ENCODE measurements at regions not wholly inside any gene's neighbourhood (a gene's known extent, or its start where the extent isn't known, plus 50 kb on each side); places are given as distances from the start of the nearest gene placed in this dataset.

GRCh38 chr11:70719516-70719915 is 321.2 kb downstream of the CTTN start:
- DNase-seq (ENCODE audit: low spot score) (no peak), ATAC-seq (ENCODE audit: low read depth) (no peak)
- no peak overlapping the region for H3K27ac ChIP-seq (ENCODE audit: poor library complexity, severe bottlenecking)
- no peaks in the 10 kb centered on the region for H3K4me1 ChIP-seq (ENCODE audit: insufficient read depth, poor library complexity, severe bottlenecking)
- no peak for TF ChIP-seq CTCF (IDR thresholded peaks at IDR 0.05; ENCODE audit: poor library complexity, severe bottlenecking)
- H3K9me3 ChIP-seq (ENCODE audit: severe bottlenecking): no peaks in the 10 kb centered on the region
- no peaks in the 10 kb centered on the region for H3K27me3 ChIP-seq (ENCODE audit: insufficient read depth, poor library complexity, severe bottlenecking)
- H3K36me3 ChIP-seq (ENCODE audit: low read depth): no peaks in the 10 kb centered on the region
- H3K4me3 ChIP-seq (ENCODE audit: severe bottlenecking): no peak overlapping the region

DNA sequence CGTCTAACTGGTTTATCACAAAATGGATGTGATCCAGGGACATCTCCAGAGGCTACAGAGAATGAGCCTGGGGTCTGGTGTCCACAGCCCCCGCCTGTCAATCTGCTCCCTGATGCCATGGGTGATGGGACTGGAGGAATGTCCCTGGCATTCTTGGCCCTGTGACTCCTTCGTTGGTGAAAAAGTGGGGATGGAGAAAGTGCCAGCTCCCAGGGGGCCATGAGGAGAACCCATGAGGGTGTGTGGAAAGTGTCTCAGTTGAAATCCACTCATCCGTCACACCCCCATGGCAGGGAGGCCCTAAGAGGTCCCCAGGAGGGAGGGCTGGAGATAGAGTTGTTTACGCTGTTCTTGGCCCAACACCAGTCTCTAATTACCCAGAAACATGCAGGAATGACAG is 322.0 kb downstream of the CTTN start:
- no peaks in the 10 kb centered on the region for H3K9me3 ChIP-seq (ENCODE audit: severe bottlenecking)
- no peaks in the 10 kb centered on the region for H3K36me3 ChIP-seq (ENCODE audit: low read depth)
- H3K4me3 ChIP-seq (ENCODE audit: severe bottlenecking): no peak overlapping the region
- TF ChIP-seq CTCF (IDR thresholded peaks at IDR 0.05; ENCODE audit: poor library complexity, severe bottlenecking): no peak
- no peak for ATAC-seq (ENCODE audit: low read depth)
- no peak for DNase-seq (ENCODE audit: low spot score)
- H3K27ac ChIP-seq (ENCODE audit: poor library complexity, severe bottlenecking): no peak overlapping the region
- no peaks in the 10 kb centered on the region for H3K27me3 ChIP-seq (ENCODE audit: insufficient read depth, poor library complexity, severe bottlenecking)
- H3K4me1 ChIP-seq (ENCODE audit: insufficient read depth, poor library complexity, severe bottlenecking): no peaks in the 10 kb centered on the region

DNA sequence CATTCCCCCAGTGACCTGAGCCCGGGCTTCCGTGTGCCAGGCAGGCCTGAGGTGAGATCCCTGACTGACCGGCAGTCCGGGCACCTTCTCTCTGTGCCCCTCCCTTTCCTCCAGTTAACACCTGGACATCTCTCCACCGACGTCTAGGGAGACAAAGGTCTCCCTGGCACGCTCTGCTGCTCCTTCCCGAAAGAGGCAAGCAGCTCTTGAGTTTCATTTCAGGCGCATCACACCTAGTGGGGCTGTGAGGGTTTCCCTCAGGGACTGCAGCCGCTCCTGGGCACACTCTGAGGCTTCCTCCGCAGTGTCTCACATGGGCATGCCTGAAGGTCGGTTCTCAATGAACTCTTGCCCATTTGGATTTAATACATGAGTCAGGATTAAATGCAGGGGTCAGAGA is 322.7 kb downstream of the CTTN start:
- Histone ChIP-seq H3K4me3 (ENCODE audit: severe bottlenecking) (no peak overlapping the region), H3K9me3 (ENCODE audit: severe bottlenecking) (no peaks in the 10 kb centered on the region), H3K4me1 (ENCODE audit: insufficient read depth, poor library complexity, severe bottlenecking) (no peaks in the 10 kb centered on the region), H3K27ac (ENCODE audit: poor library complexity, severe bottlenecking) (no peak overlapping the region), H3K27me3 (ENCODE audit: insufficient read depth, poor library complexity, severe bottlenecking) (no peaks in the 10 kb centered on the region), H3K36me3 (ENCODE audit: low read depth) (no peaks in the 10 kb centered on the region)
- ATAC-seq (ENCODE audit: low read depth) (no peak), DNase-seq (ENCODE audit: low spot score) (no peak)
- TF ChIP-seq CTCF (IDR thresholded peaks at IDR 0.05; ENCODE audit: poor library complexity, severe bottlenecking): no peak

DNA sequence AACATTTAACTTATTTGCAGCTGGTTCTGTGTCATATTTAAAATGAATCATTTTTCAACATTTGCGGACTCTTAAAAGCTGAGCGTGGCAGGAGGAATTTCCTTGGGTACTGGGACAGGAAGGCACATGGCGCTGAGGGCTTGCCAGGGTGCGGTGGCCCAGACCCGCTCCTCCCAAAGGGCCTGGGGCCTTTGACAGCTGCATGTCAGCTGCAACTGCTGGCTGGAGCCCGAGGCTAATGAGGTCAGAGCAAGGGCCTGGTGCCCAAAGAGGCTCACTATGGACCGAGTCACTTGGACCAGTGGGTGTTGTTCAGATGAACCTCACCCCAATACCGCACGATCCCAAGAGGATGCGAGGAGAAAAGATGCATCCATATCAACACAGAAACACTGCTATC is 326.9 kb downstream of the CTTN start:
- no peaks in the 10 kb centered on the region for H3K27me3 ChIP-seq (ENCODE audit: insufficient read depth, poor library complexity, severe bottlenecking)
- H3K36me3 ChIP-seq (ENCODE audit: low read depth): no peaks in the 10 kb centered on the region
- no peaks in the 10 kb centered on the region for H3K9me3 ChIP-seq (ENCODE audit: severe bottlenecking)
- no peak overlapping the region for H3K27ac ChIP-seq (ENCODE audit: poor library complexity, severe bottlenecking)
- ATAC-seq (ENCODE audit: low read depth) (no peak), DNase-seq (ENCODE audit: low spot score) (no peak)
- no peaks in the 10 kb centered on the region for H3K4me1 ChIP-seq (ENCODE audit: insufficient read depth, poor library complexity, severe bottlenecking)
- no peak overlapping the region for H3K4me3 ChIP-seq (ENCODE audit: severe bottlenecking)
- TF ChIP-seq CTCF (IDR thresholded peaks at IDR 0.05; ENCODE audit: poor library complexity, severe bottlenecking): no peak

GRCh38 chr11:70725739-70726138 is 327.4 kb downstream of the CTTN start:
- H3K4me1 ChIP-seq (ENCODE audit: insufficient read depth, poor library complexity, severe bottlenecking): no peaks in the 10 kb centered on the region
- TF ChIP-seq CTCF (IDR thresholded peaks at IDR 0.05; ENCODE audit: poor library complexity, severe bottlenecking): no peak
- H3K9me3 ChIP-seq (ENCODE audit: severe bottlenecking): no peaks in the 10 kb centered on the region
- H3K27me3 ChIP-seq (ENCODE audit: insufficient read depth, poor library complexity, severe bottlenecking): no peaks in the 10 kb centered on the region
- no peak overlapping the region for H3K4me3 ChIP-seq (ENCODE audit: severe bottlenecking)
- DNase-seq (ENCODE audit: low spot score) (no peak), ATAC-seq (ENCODE audit: low read depth) (no peak)
- no peaks in the 10 kb centered on the region for H3K36me3 ChIP-seq (ENCODE audit: low read depth)
- no peak overlapping the region for H3K27ac ChIP-seq (ENCODE audit: poor library complexity, severe bottlenecking)

Data from RWPE2 (cell line).